ENCODE measurements at regions not wholly inside any gene's neighbourhood (a gene's known extent, or its start where the extent isn't known, plus 50 kb on each side); places are given as distances from the start of the nearest gene placed in this dataset.

DNA sequence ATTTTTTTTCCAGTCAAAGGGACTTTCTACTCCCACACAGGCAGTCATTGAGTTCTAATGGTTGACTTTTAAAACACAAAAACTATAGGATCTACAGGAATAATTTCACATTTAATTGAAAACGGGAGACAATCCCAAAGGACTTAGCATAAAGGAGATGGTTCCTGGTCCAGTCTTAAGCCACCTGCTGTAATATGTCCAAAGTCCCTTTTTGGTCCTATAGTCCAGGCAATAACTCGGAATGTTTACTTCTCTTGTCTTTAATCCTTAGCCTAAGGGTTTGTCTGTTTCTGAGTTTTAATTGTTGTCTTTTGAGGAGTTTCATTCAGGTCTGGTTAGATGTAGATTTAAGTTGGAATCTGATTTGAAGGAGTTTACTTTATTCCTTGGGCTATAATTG lies 184.9 kb downstream of the BAMBI start:
- Histone ChIP-seq H3K9ac (ENCODE audit: control insufficient read depth, extremely low read depth, insufficient read depth, low read length) (no peak overlapping the region), H3K27ac (ENCODE audit: control insufficient read depth, insufficient read depth, low read length) (no peak overlapping the region), H3K4me1 (ENCODE audit: control insufficient read depth, extremely low read depth, insufficient read depth, low read length) (no peaks in the 10 kb centered on the region), H3K36me3 (ENCODE audit: control insufficient read depth in 2 of 2, extremely low read depth in 1 of 2, insufficient read depth in 2 of 2, low read length in 2 of 2) (no peaks in the 10 kb centered on the region), H3K4me3 (ENCODE audit: control insufficient read depth in 2 of 3, extremely low read depth in 1 of 3, insufficient read depth in 2 of 3, low read depth in 1 of 3, low read length in 3 of 3) (no peak overlapping the region), H3K79me2 (ENCODE audit: control insufficient read depth, insufficient read depth, low read length) (no peaks in the 10 kb centered on the region), H4K20me1 (ENCODE audit: control insufficient read depth, extremely low read depth, insufficient read depth, low read length) (no peaks in the 10 kb centered on the region), H3K9me3 (ENCODE audit: control insufficient read depth, low read depth, low read length) (peaks cover under 1% of the 10 kb centered on the region), H3K9me1 (ENCODE audit: control insufficient read depth, extremely low read depth, insufficient read depth, low read length) (no peaks in the 10 kb centered on the region), H2AFZ (ENCODE audit: control insufficient read depth, low read length) (no peak overlapping the region), H3K4me2 (ENCODE audit: control insufficient read depth, extremely low read depth, insufficient read depth, low read depth, low read length) (no peak overlapping the region), H3K27me3 (ENCODE audit: control insufficient read depth, extremely low read depth, insufficient read depth, low read length) (no peaks in the 10 kb centered on the region)
- FAIRE-seq: no peak
- TF ChIP-seq CTCF (optimal IDR thresholded peaks at IDR 0.05 in 1 of 3, IDR thresholded peaks at IDR 0.05 in 1 of 3, conservative IDR thresholded peaks at IDR 0.05 in 1 of 3; ENCODE audit: extremely low read depth in 1 of 3, insufficient read depth in 2 of 3, low read length in 3 of 3) (no peak), EZH2 (IDR thresholded peaks at IDR 0.05; ENCODE audit: low read length) (no peak)
- dilution Hi-C loops (cut with MboI; ENCODE audit: extremely low pct_ligation_motif_present, low sequenced_read_pairs): no loop called here
- DNase-seq (ENCODE audit: low read depth, low spot score): no peak

DNA sequence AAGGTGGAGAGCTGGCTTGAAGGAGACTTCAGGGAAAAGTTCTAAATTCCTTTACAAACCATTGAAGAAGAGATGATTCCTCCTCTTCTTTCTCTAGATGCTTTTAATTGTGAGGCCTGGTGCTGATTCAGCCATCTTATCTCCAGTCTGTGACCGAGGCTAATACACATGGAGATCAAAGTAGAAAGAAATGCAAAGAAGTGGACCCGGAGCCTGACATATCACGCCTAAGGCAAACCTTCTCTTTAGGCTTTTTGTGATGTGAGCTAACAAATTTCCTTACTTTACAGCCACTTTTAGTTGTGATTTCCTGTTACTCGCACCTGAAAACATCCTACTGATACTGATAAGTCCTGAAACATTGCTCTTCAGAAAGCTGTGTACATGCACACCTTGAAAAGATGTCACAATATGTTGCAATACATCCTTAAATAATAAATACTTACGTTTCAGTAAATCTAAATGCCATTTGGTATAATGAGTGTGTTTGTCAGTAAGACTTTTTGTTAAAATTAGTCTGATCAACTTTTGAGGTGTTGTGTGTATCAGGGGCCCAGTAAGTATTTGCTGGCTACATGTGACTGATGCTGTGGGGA lies 192.4 kb downstream of the BAMBI start:
- Histone ChIP-seq H3K36me3 (ENCODE audit: control insufficient read depth in 2 of 2, extremely low read depth in 1 of 2, insufficient read depth in 2 of 2, low read length in 2 of 2) (no peaks in the 10 kb centered on the region), H3K4me1 (ENCODE audit: control insufficient read depth, extremely low read depth, insufficient read depth, low read length) (no peaks in the 10 kb centered on the region), H3K4me3 (ENCODE audit: control insufficient read depth in 2 of 3, extremely low read depth in 1 of 3, insufficient read depth in 2 of 3, low read depth in 1 of 3, low read length in 3 of 3) (no peak overlapping the region), H3K79me2 (ENCODE audit: control insufficient read depth, insufficient read depth, low read length) (no peaks in the 10 kb centered on the region), H2AFZ (ENCODE audit: control insufficient read depth, low read length) (no peak overlapping the region), H3K9ac (ENCODE audit: control insufficient read depth, extremely low read depth, insufficient read depth, low read length) (no peak overlapping the region), H3K4me2 (ENCODE audit: control insufficient read depth, extremely low read depth, insufficient read depth, low read depth, low read length) (no peak overlapping the region), H3K27me3 (ENCODE audit: control insufficient read depth, extremely low read depth, insufficient read depth, low read length) (no peaks in the 10 kb centered on the region), H3K9me3 (ENCODE audit: control insufficient read depth, low read depth, low read length) (no peaks in the 10 kb centered on the region), H4K20me1 (ENCODE audit: control insufficient read depth, extremely low read depth, insufficient read depth, low read length) (no peaks in the 10 kb centered on the region), H3K9me1 (ENCODE audit: control insufficient read depth, extremely low read depth, insufficient read depth, low read length) (no peaks in the 10 kb centered on the region), H3K27ac (ENCODE audit: control insufficient read depth, insufficient read depth, low read length) (no peak overlapping the region)
- dilution Hi-C loops (cut with MboI; ENCODE audit: extremely low pct_ligation_motif_present, low sequenced_read_pairs): no loop called here
- DNase-seq (ENCODE audit: low read depth, low spot score) (no peak), FAIRE-seq (no peak)
- no peak for TF ChIP-seq CTCF (optimal IDR thresholded peaks at IDR 0.05 in 1 of 3, IDR thresholded peaks at IDR 0.05 in 1 of 3, conservative IDR thresholded peaks at IDR 0.05 in 1 of 3; ENCODE audit: extremely low read depth in 1 of 3, insufficient read depth in 2 of 3, low read length in 3 of 3)
- TF ChIP-seq EZH2 (IDR thresholded peaks at IDR 0.05; ENCODE audit: low read length): no peak
